Liver (tissue), 7 donors: ENCODE measurements at regions not wholly inside any gene's neighbourhood (a gene's known extent, or its start where the extent isn't known, plus 50 kb on each side); places are given as distances from the start of the nearest gene placed in this dataset.

Experiments
- DNase-seq: peaks from one replicate; pipeline ENCODE4 v3.0.0-alpha.2; 2017; ENCODE audit warnings: low spot score
- H3K27ac ChIP-seq, 2 donors: one replicate each; pipeline ENCODE4 v1.7.0; 2013; ENCODE audit warnings: inconsistent platforms in 2 of 2, low read length in 2 of 2, control low read depth in 1 of 2, low read depth in 1 of 2, mild to moderate bottlenecking in 1 of 2
- H3K27me3 ChIP-seq, 4 donors: one replicate each; pipeline versions ENCODE4 v1.6.1 to v1.7.0; 2013; ENCODE audit warnings: low read length in 3 of 4, inconsistent platforms in 1 of 4, mild to moderate bottlenecking in 1 of 4, moderate library complexity in 1 of 4; ENCODE audit not compliant: control insufficient read depth in 4 of 4, insufficient read depth in 4 of 4
- H3K36me3 ChIP-seq, 4 donors: one replicate each; pipeline versions ENCODE4 v1.6.1 to v1.7.0; 2013; ENCODE audit warnings: low read length in 3 of 4, mild to moderate bottlenecking in 3 of 4, low read depth in 1 of 4, moderate library complexity in 1 of 4; ENCODE audit not compliant: control insufficient read depth in 4 of 4, insufficient read depth in 3 of 4
- H3K4me1 ChIP-seq, 4 donors: one replicate each; pipeline versions ENCODE4 v1.6.1 to v1.7.0; 2013; ENCODE audit warnings: low read length in 3 of 4, mild to moderate bottlenecking in 3 of 4, moderate library complexity in 1 of 4; ENCODE audit not compliant: control insufficient read depth in 4 of 4, insufficient read depth in 4 of 4
- H3K4me3 ChIP-seq, 3 donors: one replicate each; pipeline versions ENCODE4 v1.6.1 to v1.7.0; 2013; ENCODE audit warnings: low read length in 3 of 3, control low read depth in 1 of 3, low read depth in 1 of 3, mild to moderate bottlenecking in 1 of 3
- H3K9ac ChIP-seq, 2 donors: one replicate each; pipeline ENCODE4 v1.7.0; 2013; ENCODE audit warnings: low read length in 2 of 2, mild to moderate bottlenecking in 2 of 2, moderate library complexity in 2 of 2, control low read depth in 1 of 2, low read depth in 1 of 2
- H3K9me3 ChIP-seq, 4 donors: one replicate each; pipeline versions ENCODE4 v1.6.1 to v1.7.0; 2013; ENCODE audit warnings: low read length in 3 of 4; ENCODE audit not compliant: control insufficient read depth in 4 of 4
- FOXA1 ChIP-seq: IDR thresholded peaks from 2 replicates; pipeline ENCODE4 v1.6.1; 2016; ENCODE audit warnings: antibody characterized with exemption
- FOXA2 ChIP-seq: IDR thresholded peaks from 2 replicates; pipeline ENCODE4 v1.6.1; 2016; ENCODE audit warnings: antibody characterized with exemption
- GABPA ChIP-seq, 2 donors: IDR thresholded peaks in 1 of 2; conservative IDR thresholded peaks in 1 of 2; 2 replicates each; pipeline ENCODE4 v1.6.1; 2016; ENCODE audit warnings: antibody characterized with exemption in 2 of 2, mild to moderate bottlenecking in 1 of 2, moderate library complexity in 1 of 2
- RXRA ChIP-seq, 2 donors: IDR thresholded peaks; 2 replicates each; pipeline ENCODE4 v1.6.1; 2017 to 2018; ENCODE audit warnings: antibody characterized with exemption in 2 of 2, mild to moderate bottlenecking in 1 of 2
- SP1 ChIP-seq: IDR thresholded peaks from 2 replicates; pipeline ENCODE4 v1.6.1; 2018; ENCODE audit warnings: antibody characterized with exemption, mild to moderate bottlenecking
- YY1 ChIP-seq: IDR thresholded peaks from 2 replicates; pipeline ENCODE4 v1.6.1; 2016; ENCODE audit warnings: antibody characterized with exemption, mild to moderate bottlenecking
- WGBS: extraction: QIAGEN DNeasy Blood & Tissue Kit; methylation state at CpG from one replicate; pipeline ENCODE4 v1.1.7; 2013; 5-methylcytosine and 5-hydroxymethylcytosine counted together
- TF ChIP-seq, protein P1 (sequence below): IDR thresholded peaks from 2 replicates; pipeline ENCODE4 v1.6.1; 2016; ENCODE audit warnings: antibody characterized with exemption, mild to moderate bottlenecking
- TF ChIP-seq, protein P2 (sequence below): IDR thresholded peaks from 2 replicates; pipeline ENCODE4 v1.6.1; 2016; ENCODE audit warnings: antibody characterized with exemption
- TF ChIP-seq, protein P3 (sequence below): IDR thresholded peaks from 2 replicates; pipeline ENCODE4 v1.6.1; 2016; ENCODE audit warnings: antibody characterized with exemption
- donor health status: healthy.
- donor health status: healthy.
- donor health status: healthy.
- donor health status: healthy.

DNA sequence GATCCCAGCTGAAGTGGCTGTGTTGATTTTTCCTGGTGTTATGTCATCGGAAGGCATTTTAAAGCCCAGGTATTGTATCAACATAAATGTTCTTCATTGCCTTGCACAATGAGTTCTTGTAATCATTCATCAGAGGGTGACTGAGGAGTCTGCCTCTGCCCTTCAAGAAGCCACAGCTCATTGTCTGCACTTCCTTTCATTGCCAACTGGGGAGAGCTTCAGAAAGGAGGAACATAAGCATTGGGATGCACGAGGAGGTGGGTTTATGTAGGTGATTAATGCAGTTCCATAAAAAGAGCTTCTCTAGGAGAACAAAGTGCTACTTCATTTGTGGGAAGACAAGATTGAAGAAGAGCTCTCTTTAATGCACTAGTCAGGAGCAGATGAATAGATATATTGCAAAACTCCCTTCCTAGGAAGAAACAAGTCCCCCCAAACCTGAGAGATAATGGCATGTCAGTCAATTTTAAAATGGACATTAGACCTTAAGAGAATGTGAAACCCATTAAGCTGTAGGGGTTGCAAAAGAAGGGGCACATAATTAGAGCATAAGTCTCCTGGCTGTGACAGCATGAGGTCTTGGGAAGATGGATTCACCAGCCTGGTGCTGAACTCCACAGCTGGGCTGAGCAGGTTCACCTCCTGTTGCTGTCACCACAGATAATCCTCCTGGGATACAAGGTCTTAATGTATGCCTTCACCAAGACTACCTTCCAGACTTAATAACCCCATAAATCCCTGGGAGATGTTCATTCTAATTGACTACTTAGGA lies 124.6 kb downstream of the BACH1 start:
- no peak for DNase-seq

DNA sequence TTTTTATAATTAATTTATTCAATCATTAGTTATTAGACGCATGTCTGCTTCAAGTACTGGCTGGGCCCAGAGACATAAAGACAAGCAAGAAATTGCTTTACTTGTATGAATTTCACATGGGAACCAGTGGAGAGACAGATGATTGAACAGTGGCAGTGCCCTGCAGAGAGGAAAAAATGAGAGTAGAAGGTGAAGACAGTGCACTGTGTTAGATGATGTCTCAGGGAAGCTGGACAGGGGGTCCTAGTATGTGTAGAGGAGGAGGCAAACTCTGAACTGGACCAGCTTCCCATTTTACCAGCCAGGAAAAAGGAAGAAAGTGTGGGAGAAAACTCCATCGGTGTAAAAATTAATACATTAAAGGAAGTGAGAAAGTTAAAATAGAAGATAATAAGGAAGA lies 126.0 kb downstream of the BACH1 start:
- 87% methylated on average over 2 of the region's 2 CpGs for WGBS
- TF ChIP-seq, protein P1, sequence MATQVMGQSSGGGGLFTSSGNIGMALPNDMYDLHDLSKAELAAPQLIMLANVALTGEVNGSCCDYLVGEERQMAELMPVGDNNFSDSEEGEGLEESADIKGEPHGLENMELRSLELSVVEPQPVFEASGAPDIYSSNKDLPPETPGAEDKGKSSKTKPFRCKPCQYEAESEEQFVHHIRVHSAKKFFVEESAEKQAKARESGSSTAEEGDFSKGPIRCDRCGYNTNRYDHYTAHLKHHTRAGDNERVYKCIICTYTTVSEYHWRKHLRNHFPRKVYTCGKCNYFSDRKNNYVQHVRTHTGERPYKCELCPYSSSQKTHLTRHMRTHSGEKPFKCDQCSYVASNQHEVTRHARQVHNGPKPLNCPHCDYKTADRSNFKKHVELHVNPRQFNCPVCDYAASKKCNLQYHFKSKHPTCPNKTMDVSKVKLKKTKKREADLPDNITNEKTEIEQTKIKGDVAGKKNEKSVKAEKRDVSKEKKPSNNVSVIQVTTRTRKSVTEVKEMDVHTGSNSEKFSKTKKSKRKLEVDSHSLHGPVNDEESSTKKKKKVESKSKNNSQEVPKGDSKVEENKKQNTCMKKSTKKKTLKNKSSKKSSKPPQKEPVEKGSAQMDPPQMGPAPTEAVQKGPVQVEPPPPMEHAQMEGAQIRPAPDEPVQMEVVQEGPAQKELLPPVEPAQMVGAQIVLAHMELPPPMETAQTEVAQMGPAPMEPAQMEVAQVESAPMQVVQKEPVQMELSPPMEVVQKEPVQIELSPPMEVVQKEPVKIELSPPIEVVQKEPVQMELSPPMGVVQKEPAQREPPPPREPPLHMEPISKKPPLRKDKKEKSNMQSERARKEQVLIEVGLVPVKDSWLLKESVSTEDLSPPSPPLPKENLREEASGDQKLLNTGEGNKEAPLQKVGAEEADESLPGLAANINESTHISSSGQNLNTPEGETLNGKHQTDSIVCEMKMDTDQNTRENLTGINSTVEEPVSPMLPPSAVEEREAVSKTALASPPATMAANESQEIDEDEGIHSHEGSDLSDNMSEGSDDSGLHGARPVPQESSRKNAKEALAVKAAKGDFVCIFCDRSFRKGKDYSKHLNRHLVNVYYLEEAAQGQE: no peak
- no peak for TF ChIP-seq RXRA (IDR thresholded peaks at IDR 0.05)
- TF ChIP-seq, protein P2, sequence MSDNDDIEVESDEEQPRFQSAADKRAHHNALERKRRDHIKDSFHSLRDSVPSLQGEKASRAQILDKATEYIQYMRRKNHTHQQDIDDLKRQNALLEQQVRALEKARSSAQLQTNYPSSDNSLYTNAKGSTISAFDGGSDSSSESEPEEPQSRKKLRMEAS: no peak
- Histone ChIP-seq H3K27me3 (no peaks in the 10 kb centered on the region), H3K9me3 (no peaks in the 10 kb centered on the region), H3K27ac (no peak overlapping the region), H3K36me3 (no peaks in the 10 kb centered on the region), H3K4me1 (no peaks in the 10 kb centered on the region), H3K4me3 (no peak overlapping the region), H3K9ac (no peak overlapping the region)
- no peak for DNase-seq

More for the DNA sequence above, 124.6 kb downstream of the BACH1 start:
- Histone ChIP-seq H3K9ac (no peak overlapping the region), H3K4me3 (no peak overlapping the region), H3K27me3 (no peaks in the 10 kb centered on the region), H3K36me3 (no peaks in the 10 kb centered on the region), H3K27ac (no peak overlapping the region), H3K9me3 (no peaks in the 10 kb centered on the region), H3K4me1 (no peaks in the 10 kb centered on the region)
- WGBS: 71% methylated on average over 2 of the region's 2 CpGs
- no peak for TF ChIP-seq FOXA2
- TF ChIP-seq, protein P1: no peak
- TF ChIP-seq GABPA (IDR thresholded peaks at IDR 0.05 in 1 of 2, conservative IDR thresholded peaks at IDR 0.05 in 1 of 2): no peak
- TF ChIP-seq SP1: no peak
- no peak for TF ChIP-seq YY1
- TF ChIP-seq, protein P3, sequence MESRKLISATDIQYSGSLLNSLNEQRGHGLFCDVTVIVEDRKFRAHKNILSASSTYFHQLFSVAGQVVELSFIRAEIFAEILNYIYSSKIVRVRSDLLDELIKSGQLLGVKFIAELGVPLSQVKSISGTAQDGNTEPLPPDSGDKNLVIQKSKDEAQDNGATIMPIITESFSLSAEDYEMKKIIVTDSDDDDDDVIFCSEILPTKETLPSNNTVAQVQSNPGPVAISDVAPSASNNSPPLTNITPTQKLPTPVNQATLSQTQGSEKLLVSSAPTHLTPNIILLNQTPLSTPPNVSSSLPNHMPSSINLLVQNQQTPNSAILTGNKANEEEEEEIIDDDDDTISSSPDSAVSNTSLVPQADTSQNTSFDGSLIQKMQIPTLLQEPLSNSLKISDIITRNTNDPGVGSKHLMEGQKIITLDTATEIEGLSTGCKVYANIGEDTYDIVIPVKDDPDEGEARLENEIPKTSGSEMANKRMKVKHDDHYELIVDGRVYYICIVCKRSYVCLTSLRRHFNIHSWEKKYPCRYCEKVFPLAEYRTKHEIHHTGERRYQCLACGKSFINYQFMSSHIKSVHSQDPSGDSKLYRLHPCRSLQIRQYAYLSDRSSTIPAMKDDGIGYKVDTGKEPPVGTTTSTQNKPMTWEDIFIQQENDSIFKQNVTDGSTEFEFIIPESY: no peak
- no peak for TF ChIP-seq FOXA1
